GM12878 (cell line): ENCODE measurements at regions not wholly inside any gene's neighbourhood (a gene's known extent, or its start where the extent isn't known, plus 50 kb on each side); places are given as distances from the start of the nearest gene placed in this dataset.

ENCODE experiments used
- ATAC-seq: fragments of 200-7000 bp; cut with Tn5 transposase; 3 replicates; pipeline ENCODE4 v1.9.1; 2020; ENCODE audit warnings: mild to moderate bottlenecking, moderate library complexity
- BruUV-seq: library from RNA; stranded (reverse); fragments of 400-500 nt; replicated peaks from 2 replicates; lab custom pipeline; 2021; lab: Mats Ljungman, UMichigan
- CTCF ChIA-PET: fragments of 300-600 bp; sonication (Branson Sonifier 250); formaldehyde crosslinking; extraction: SDS; loops from one replicate; lab custom pipeline; 2021; ENCODE audit warnings: inconsistent platforms; lab: Yijun Ruan, JAX
- POLR2A ChIA-PET: fragments of 350-600 bp; formaldehyde crosslinking; extraction: SDS; loops from one replicate; lab custom pipeline; 2021; ENCODE audit warnings: inconsistent platforms; lab: Charles Lee
- RAD21 ChIA-PET: fragments of 300-600 bp; sonication (Branson Sonifier 250); formaldehyde crosslinking; loops from one replicate; lab custom pipeline; 2023; ENCODE audit warnings: antibody characterized with exemption; ENCODE audit not compliant: unreplicated experiment; lab: Charles Lee
- SMC1A ChIA-PET: fragments of 300-600 bp; sonication (Branson Sonifier 250); formaldehyde crosslinking; loops from one replicate; lab custom pipeline; 2023; ENCODE audit not compliant: unreplicated experiment, uncharacterized antibody; lab: Charles Lee
- DNase-seq: peaks from one replicate; pipeline ENCODE4 v3.0.0-alpha.2; 2011; ENCODE audit warnings: low read depth, low spot score
- FAIRE-seq: peaks from 3 replicates; lab custom pipeline; 2011; peaks lifted over from hg19 to GRCh38; lab: Jason Lieb, UNC
- H2AFZ ChIP-seq: 2 replicates; pipeline ENCODE4 v1.6.0; 2011; ENCODE audit warnings: low read depth, low read length, control low read depth; ENCODE audit not compliant: control insufficient read depth
- H3K27ac ChIP-seq: 2 replicates; pipeline ENCODE4 v1.5.1; 2011; ENCODE audit warnings: control low read depth; ENCODE audit not compliant: control insufficient read depth, insufficient read depth
- H3K27me3 ChIP-seq, 2 experiments: replicated peaks in 1 of 2; 2 replicates each; pipeline versions ENCODE4 v1.6.0 to v1.6.1; 2011; ENCODE audit warnings: low read length in 1 of 2; ENCODE audit not compliant: control insufficient read depth in 2 of 2, insufficient read depth in 2 of 2
- H3K36me3 ChIP-seq, 2 experiments: 2 replicates each; pipeline ENCODE4 v1.5.1; 2011; ENCODE audit warnings: low read length in 1 of 2; ENCODE audit not compliant: control insufficient read depth in 2 of 2, insufficient read depth in 2 of 2
- H3K4me1 ChIP-seq: 2 replicates; pipeline ENCODE4 v1.6.1; 2011; ENCODE audit warnings: mild to moderate bottlenecking, low read length, moderate library complexity, mixed read lengths; ENCODE audit not compliant: control insufficient read depth, insufficient read depth
- H3K4me2 ChIP-seq: 2 replicates; pipeline ENCODE4 v1.6.0; 2011; ENCODE audit warnings: control low read depth; ENCODE audit not compliant: control insufficient read depth, insufficient read depth
- H3K4me3 ChIP-seq: fragments of 200-600 bp; sonication (generic); 2 replicates; pipeline ENCODE4 v1.5.1; 2016
- H3K79me2 ChIP-seq: 2 replicates; pipeline ENCODE4 v1.6.0; 2011; ENCODE audit warnings: low read length; ENCODE audit not compliant: control insufficient read depth, insufficient read depth
- H3K9ac ChIP-seq: 2 replicates; pipeline ENCODE4 v1.8.0; 2011; ENCODE audit warnings: low read length, control low read depth, mixed read lengths; ENCODE audit not compliant: control insufficient read depth, insufficient read depth
- H3K9me3 ChIP-seq: replicated peaks from 3 replicates; pipeline ENCODE4 v1.5.1; 2011; ENCODE audit warnings: mild to moderate bottlenecking, low read length; ENCODE audit not compliant: control insufficient read depth, insufficient read depth
- H4K20me1 ChIP-seq: 2 replicates; pipeline ENCODE4 v1.6.0; 2011; ENCODE audit not compliant: control insufficient read depth, insufficient read depth
- ASH2L ChIP-seq: fragments of 300-600, 200-600 bp; sonication (generic); IDR thresholded peaks from 2 replicates; pipeline ENCODE4 v1.6.1; 2017; ENCODE audit warnings: low read depth, mild to moderate bottlenecking, borderline replicate concordance
- BCL3 ChIP-seq: IDR thresholded peaks from 2 replicates; pipeline ENCODE4 v1.6.1; 2011; ENCODE audit warnings: borderline replicate concordance, low read depth, mild to moderate bottlenecking, moderate library complexity, low read length; ENCODE audit not compliant: insufficient read depth, poor library complexity, severe bottlenecking
- CHD2 ChIP-seq: IDR thresholded peaks from 2 replicates; pipeline ENCODE4 v1.6.1; 2011; ENCODE audit warnings: low read depth, low read length, improper control_type of control experiment, borderline replicate concordance
- CUX1 ChIP-seq: IDR thresholded peaks from 2 replicates; pipeline ENCODE4 v1.6.1; 2012; ENCODE audit warnings: improper control_type of control experiment, low read depth, low read length; ENCODE audit not compliant: insufficient replicate concordance
- ESRRA ChIP-seq: IDR thresholded peaks from 2 replicates; pipeline ENCODE4 v1.6.1; 2012; ENCODE audit warnings: mild to moderate bottlenecking, low read length, improper control_type of control experiment
- JUNB ChIP-seq: IDR thresholded peaks from 2 replicates; pipeline ENCODE4 v1.6.1; 2016; ENCODE audit warnings: antibody characterized with exemption, mild to moderate bottlenecking
- NFYA ChIP-seq: IDR thresholded peaks from 2 replicates; pipeline ENCODE4 v1.6.1; 2011; ENCODE audit warnings: low read depth, mild to moderate bottlenecking, low read length, improper control_type of control experiment, borderline replicate concordance
- RBBP5 ChIP-seq: fragments of 200-600 bp; sonication (generic); conservative IDR thresholded peaks from 2 replicates; pipeline ENCODE4 v1.6.1; 2016
- RELB ChIP-seq: fragments of 450-650 bp; IDR thresholded peaks from 2 replicates; pipeline ENCODE4 v1.6.1; 2017; ENCODE audit warnings: low read depth, mild to moderate bottlenecking, moderate library complexity
- ZBTB33 ChIP-seq: fragments of 450-650 bp; IDR thresholded peaks from 2 replicates; pipeline ENCODE4 v1.6.1; 2017; ENCODE audit warnings: mild to moderate bottlenecking
- WGBS: methylation state at CpG from one replicate; pipeline ENCODE4 v1.1.6; 2016; ENCODE audit warnings: low lambda C conversion rate; ENCODE audit not compliant: insufficient replicate concordance, insufficient coverage; ENCODE audit errors: missing lambda C conversion rate; 5-methylcytosine and 5-hydroxymethylcytosine counted together
- in situ Hi-C: fragments of 300-500 bp; cut with MboI; formaldehyde crosslinking; loops from 9 replicates; pipeline ENCODE4 v1.14.3; 2018; ENCODE audit warnings: mixed read lengths
- intact Hi-C: fragments of 100-400 bp; cut with micrococcal nuclease; formaldehyde crosslinking; loops from one replicate; pipeline ENCODE4 v1.14.2; 2022; ENCODE audit not compliant: unreplicated experiment

- H3K79me2 ChIP-seq: no peaks in the 10 kb centered on the region
- ChIA-PET CTCF (no interaction called here), POLR2A (no interaction called here), RAD21 (no interaction called here), SMC1A (no interaction called here)
- FAIRE-seq: no peak
- in situ Hi-C loops (no loop called here), intact Hi-C loops (no loop called here)
- H3K4me1 ChIP-seq: no peaks in the 10 kb centered on the region
- H4K20me1 ChIP-seq: no peaks in the 10 kb centered on the region
- no peak for ATAC-seq
- no peak overlapping the region for H3K27ac ChIP-seq
- no peak for DNase-seq
- no peak overlapping the region for H3K9ac ChIP-seq
- no TSS peak for BruUV-seq
- H3K27me3 ChIP-seq: no peaks in the 10 kb centered on the region
- H3K36me3 ChIP-seq: no peaks in the 10 kb centered on the region
- 18% methylated on average over 2 of the region's 2 CpGs for WGBS
- no peak overlapping the region for H2AFZ ChIP-seq
- H3K4me2 ChIP-seq: no peak overlapping the region
- H3K4me3 ChIP-seq: no peak overlapping the region
- H3K9me3 ChIP-seq: no peaks in the 10 kb centered on the region
- TF ChIP-seq ZBTB33 (no peak), RBBP5 (no peak), RELB (no peak), BCL3 (no peak), ESRRA (no peak), NFYA (no peak), CHD2 (no peak), JUNB (no peak), CUX1 (no peak), ASH2L (no peak)
These were observed 759.8 kb upstream of the MDGA2 start for GRCh38 chr14:48435221-48435620.
